ENCODE measurements at regions not wholly inside any gene's neighbourhood (a gene's known extent, or its start where the extent isn't known, plus 50 kb on each side); places are given as distances from the start of the nearest gene placed in this dataset.

- Histone ChIP-seq H3K9me3 (peaks cover 0 to 2% of the 10 kb centered on the region in 2 donors), H3K27me3 (no peaks in the 10 kb centered on the region), H3K4me3 (no peak overlapping the region), H3K4me1 (no peaks in the 10 kb centered on the region), H3K36me3 (no peaks in the 10 kb centered on the region), H3K27ac (no peak overlapping the region)
- 83 to 94% methylated on average over 3 of the region's 3 CpGs for WGBS, 2 donors (ENCODE audit: low coverage in 1 of 2)
- TF ChIP-seq CTCF (IDR thresholded peaks at IDR 0.05) (no peak), POLR2A (IDR thresholded peaks at IDR 0.05) (no peak), POLR2AphosphoS5 (IDR thresholded peaks at IDR 0.05) (no peak), EP300 (IDR thresholded peaks at IDR 0.05; ENCODE audit: low read depth) (no peak)
- intact Hi-C loops (cut with DNase I; ENCODE audit: low total_unique reads) (no loop called here), in situ Hi-C loops (cut with MboI; ENCODE audit: low pct_ligation_motif_present in 1 of 4, low pct_unique_long_range_greater_than_20kb in 1 of 4, low sequenced_read_pairs in 3 of 4) (no loop called here)
- no peak for DNase-seq
Measured at GRCh38 chr21:30932686-30933085, 51.3 kb upstream of the KRTAP11-1 start.
